Retinal pigment epithelial cell (primary cell): ENCODE measurements at regions not wholly inside any gene's neighbourhood (a gene's known extent, or its start where the extent isn't known, plus 50 kb on each side); places are given as distances from the start of the nearest gene placed in this dataset.

Source experiments
- DNase-seq: peaks from one replicate; pipeline ENCODE4 v3.0.0-alpha.2; 2010; ENCODE audit warnings: low read depth
- H3K4me3 ChIP-seq: 2 replicates; pipeline ENCODE4 v1.5.1; 2011; ENCODE audit warnings: mild to moderate bottlenecking, low read length, control low read depth, moderate library complexity
- CTCF ChIP-seq: conservative IDR thresholded peaks from 2 replicates; pipeline ENCODE4 v1.5.1; 2011; ENCODE audit warnings: low read depth, low read length, control low read depth, inconsistent platforms

GRCh38 chr4:29153642-29154041 is 1566.5 kb upstream of the PCDH7 start:
- no peak overlapping the region for H3K4me3 ChIP-seq
- no peak for TF ChIP-seq CTCF
- no peak for DNase-seq

- no peak for DNase-seq
- H3K4me3 ChIP-seq = no peak overlapping the region
- TF ChIP-seq CTCF = no peak
Measured at GRCh38 chr4:29175291-29175690, 1544.9 kb upstream of the PCDH7 start.

- no peak overlapping the region for H3K4me3 ChIP-seq
- no peak for TF ChIP-seq CTCF
- DNase-seq = no peak
Measured at GRCh38 chr4:29199025-29199424, 1521.1 kb upstream of the PCDH7 start.

- no peak for TF ChIP-seq CTCF
- DNase-seq = no peak
- H3K4me3 ChIP-seq = no peak overlapping the region
Measured at GRCh38 chr4:29199485-29199884, 1520.7 kb upstream of the PCDH7 start.

- TF ChIP-seq CTCF = no peak
- DNase-seq = no peak
- H3K4me3 ChIP-seq = no peak overlapping the region
Measured at GRCh38 chr4:29213020-29213419, 1507.1 kb upstream of the PCDH7 start.

- no peak for DNase-seq
- no peak overlapping the region for H3K4me3 ChIP-seq
- no peak for TF ChIP-seq CTCF
Measured at GRCh38 chr4:29220761-29221160, 1499.4 kb upstream of the PCDH7 start.

GRCh38 chr4:29224911-29225310 is 1495.3 kb upstream of the PCDH7 start:
- TF ChIP-seq CTCF = no peak
- no peak overlapping the region for H3K4me3 ChIP-seq
- peak; percentile 61 for DNase-seq
